ENCODE measurements at regions not wholly inside any gene's neighbourhood (a gene's known extent, or its start where the extent isn't known, plus 50 kb on each side); places are given as distances from the start of the nearest gene placed in this dataset.

DNA sequence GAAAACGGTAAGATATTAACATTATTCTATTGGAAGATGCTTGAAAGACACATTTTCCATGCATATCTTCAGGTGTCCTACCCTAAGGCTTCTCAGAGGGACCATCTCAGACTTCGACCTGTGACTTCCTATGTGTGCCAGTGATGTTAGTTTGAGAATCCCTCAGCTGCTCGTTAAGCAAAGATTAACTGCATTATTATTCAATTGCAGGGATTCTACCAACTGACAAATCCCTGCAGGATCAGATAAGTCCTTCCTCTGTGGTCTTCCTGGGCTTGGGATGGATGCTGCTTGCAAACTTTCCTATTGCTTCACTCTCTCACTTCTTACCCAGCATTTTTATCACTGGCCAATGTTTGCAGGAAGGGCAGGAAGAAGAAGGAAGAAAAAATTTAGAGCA, 83.0 kb upstream of the PPARGC1A start:
- no peaks in the 10 kb centered on the region for H3K4me1 ChIP-seq (ENCODE audit: insufficient read depth, low read length)
- H3F3A ChIP-seq (ENCODE audit: low read length, unreplicated experiment) = no peaks in the 10 kb centered on the region
- BruUV-seq (replicated peaks) = no TSS peak
- no peak overlapping the region for H3K27ac ChIP-seq (ENCODE audit: low read length)
- H3K27me3 ChIP-seq (ENCODE audit: low read length) = no peaks in the 10 kb centered on the region
- ChIA-PET CTCF (no interaction called here), POLR2A (ENCODE audit: unreplicated experiment) (no interaction called here)
- no peaks in the 10 kb centered on the region for H3K36me3 ChIP-seq (ENCODE audit: low read depth, low read length)
- intact Hi-C loops (cut with micrococcal nuclease) = no loop called here
- H3K9me3 ChIP-seq (ENCODE audit: low read length) = no peaks in the 10 kb centered on the region
- H3K4me2 ChIP-seq (ENCODE audit: low read length) = no peak overlapping the region
- no peaks in the 10 kb centered on the region for H3K9me2 ChIP-seq (replicated peaks; ENCODE audit: low read length)
- no peaks in the 10 kb centered on the region for H3K79me2 ChIP-seq (ENCODE audit: low read length)
- no peaks in the 10 kb centered on the region for H4K20me1 ChIP-seq (ENCODE audit: low read length)
- H3K9ac ChIP-seq (ENCODE audit: low read length) = no peak overlapping the region
- H2AFZ ChIP-seq (ENCODE audit: low read length) = no peak overlapping the region
- DNase-seq = no peak
- no peak for ATAC-seq
- no peak overlapping the region for H3K4me3 ChIP-seq (ENCODE audit: low read length)
- TF ChIP-seq, protein P1, sequence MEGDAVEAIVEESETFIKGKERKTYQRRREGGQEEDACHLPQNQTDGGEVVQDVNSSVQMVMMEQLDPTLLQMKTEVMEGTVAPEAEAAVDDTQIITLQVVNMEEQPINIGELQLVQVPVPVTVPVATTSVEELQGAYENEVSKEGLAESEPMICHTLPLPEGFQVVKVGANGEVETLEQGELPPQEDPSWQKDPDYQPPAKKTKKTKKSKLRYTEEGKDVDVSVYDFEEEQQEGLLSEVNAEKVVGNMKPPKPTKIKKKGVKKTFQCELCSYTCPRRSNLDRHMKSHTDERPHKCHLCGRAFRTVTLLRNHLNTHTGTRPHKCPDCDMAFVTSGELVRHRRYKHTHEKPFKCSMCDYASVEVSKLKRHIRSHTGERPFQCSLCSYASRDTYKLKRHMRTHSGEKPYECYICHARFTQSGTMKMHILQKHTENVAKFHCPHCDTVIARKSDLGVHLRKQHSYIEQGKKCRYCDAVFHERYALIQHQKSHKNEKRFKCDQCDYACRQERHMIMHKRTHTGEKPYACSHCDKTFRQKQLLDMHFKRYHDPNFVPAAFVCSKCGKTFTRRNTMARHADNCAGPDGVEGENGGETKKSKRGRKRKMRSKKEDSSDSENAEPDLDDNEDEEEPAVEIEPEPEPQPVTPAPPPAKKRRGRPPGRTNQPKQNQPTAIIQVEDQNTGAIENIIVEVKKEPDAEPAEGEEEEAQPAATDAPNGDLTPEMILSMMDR (conservative IDR thresholded peaks at IDR 0.05; ENCODE audit: low read depth, low read length) = no peak
- TF ChIP-seq EZH2 (IDR thresholded peaks at IDR 0.05; ENCODE audit: low read length, unreplicated experiment) (no peak), EZH2phosphoT487 (IDR thresholded peaks at IDR 0.05; ENCODE audit: borderline replicate concordance, low read length) (no peak)

DNA sequence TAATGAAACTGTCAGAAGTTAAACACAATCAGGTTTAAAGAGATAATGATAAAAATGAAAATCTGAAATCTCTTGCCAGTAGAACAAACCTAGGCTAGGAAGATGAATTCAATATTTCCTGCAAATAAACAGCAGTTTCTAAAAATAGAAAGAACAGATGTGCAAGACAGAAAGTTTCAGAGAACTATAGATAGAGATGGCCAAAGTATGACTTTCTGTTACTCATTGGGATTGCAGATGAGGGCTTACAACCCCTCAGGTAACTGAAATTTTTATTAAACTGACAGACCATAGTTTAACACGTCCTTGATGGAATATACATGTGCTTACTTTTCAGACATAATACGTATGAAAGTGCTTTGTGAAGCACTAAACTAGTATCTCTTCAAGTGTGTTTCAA, 82.3 kb upstream of the PPARGC1A start:
- ChIA-PET POLR2A (ENCODE audit: unreplicated experiment) (no interaction called here), CTCF (no interaction called here)
- H3K27me3 ChIP-seq (ENCODE audit: low read length) = no peaks in the 10 kb centered on the region
- H3K79me2 ChIP-seq (ENCODE audit: low read length) = no peaks in the 10 kb centered on the region
- no peak overlapping the region for H3K4me3 ChIP-seq (ENCODE audit: low read length)
- no peaks in the 10 kb centered on the region for H3K9me3 ChIP-seq (ENCODE audit: low read length)
- no peaks in the 10 kb centered on the region for H3K4me1 ChIP-seq (ENCODE audit: insufficient read depth, low read length)
- TF ChIP-seq, protein P1 (conservative IDR thresholded peaks at IDR 0.05; ENCODE audit: low read depth, low read length) = no peak
- TF ChIP-seq EZH2phosphoT487 (IDR thresholded peaks at IDR 0.05; ENCODE audit: borderline replicate concordance, low read length) (no peak), EZH2 (IDR thresholded peaks at IDR 0.05; ENCODE audit: low read length, unreplicated experiment) (no peak)
- no peaks in the 10 kb centered on the region for H4K20me1 ChIP-seq (ENCODE audit: low read length)
- H3K9ac ChIP-seq (ENCODE audit: low read length) = no peak overlapping the region
- H3K36me3 ChIP-seq (ENCODE audit: low read depth, low read length) = no peaks in the 10 kb centered on the region
- no TSS peak for BruUV-seq (replicated peaks)
- intact Hi-C loops (cut with micrococcal nuclease) = no loop called here
- H3K9me2 ChIP-seq (replicated peaks; ENCODE audit: low read length) = no peaks in the 10 kb centered on the region
- H3F3A ChIP-seq (ENCODE audit: low read length, unreplicated experiment) = no peaks in the 10 kb centered on the region
- H3K27ac ChIP-seq (ENCODE audit: low read length) = no peak overlapping the region
- DNase-seq = no peak
- H3K4me2 ChIP-seq (ENCODE audit: low read length) = no peak overlapping the region
- no peak for ATAC-seq
- H2AFZ ChIP-seq (ENCODE audit: low read length) = no peak overlapping the region

DNA sequence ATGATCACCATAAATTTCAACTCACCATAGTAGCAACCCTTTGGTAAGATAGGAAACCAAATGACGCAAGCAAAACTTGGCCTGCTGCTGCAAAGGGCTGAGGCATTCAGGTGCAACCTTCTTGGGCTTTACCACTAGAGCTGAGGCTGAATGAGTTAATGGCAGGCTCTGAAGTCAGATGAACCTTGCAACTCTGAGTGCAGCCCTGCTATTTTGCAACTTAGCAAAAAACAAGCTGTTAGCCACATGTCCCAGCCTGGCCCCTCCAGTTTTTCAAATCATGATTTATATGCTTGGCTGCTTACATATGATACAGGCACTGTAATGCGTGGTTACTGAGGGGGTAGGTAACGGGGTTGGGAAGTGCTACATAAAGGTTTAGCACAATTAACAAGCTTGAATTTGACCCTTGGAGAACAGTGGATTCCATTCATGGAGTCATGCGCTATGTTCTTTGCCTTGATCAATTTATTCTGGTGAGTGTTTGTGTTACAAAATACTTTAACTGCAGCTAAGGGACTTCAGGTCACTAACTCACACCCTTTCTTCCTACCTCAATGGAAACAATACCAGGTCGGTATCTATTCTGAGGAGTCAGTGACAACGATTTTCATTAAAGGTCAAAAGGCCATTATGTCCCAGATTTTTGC, 80.5 kb upstream of the PPARGC1A start:
- H3K79me2 ChIP-seq (ENCODE audit: low read length) = no peaks in the 10 kb centered on the region
- BruUV-seq (replicated peaks) = no TSS peak
- H3K36me3 ChIP-seq (ENCODE audit: low read depth, low read length) = no peaks in the 10 kb centered on the region
- no peaks in the 10 kb centered on the region for H3K27me3 ChIP-seq (ENCODE audit: low read length)
- no peaks in the 10 kb centered on the region for H3F3A ChIP-seq (ENCODE audit: low read length, unreplicated experiment)
- ATAC-seq (no peak), DNase-seq (no peak)
- no peaks in the 10 kb centered on the region for H3K9me3 ChIP-seq (ENCODE audit: low read length)
- H3K27ac ChIP-seq (ENCODE audit: low read length) = no peak overlapping the region
- H3K4me2 ChIP-seq (ENCODE audit: low read length) = no peak overlapping the region
- POLR2A ChIA-PET (ENCODE audit: unreplicated experiment) = interaction anchor here (0.7 kb wide), 1 partner anchor 1192 kb away, joined by 3 read pairs; no protein-coding TSS in a partner anchor
- H3K9me2 ChIP-seq (replicated peaks; ENCODE audit: low read length) = no peaks in the 10 kb centered on the region
- H4K20me1 ChIP-seq (ENCODE audit: low read length) = no peaks in the 10 kb centered on the region
- intact Hi-C loops (cut with micrococcal nuclease) = no loop called here
- H2AFZ ChIP-seq (ENCODE audit: low read length) = no peak overlapping the region
- H3K4me3 ChIP-seq (ENCODE audit: low read length) = no peak overlapping the region
- TF ChIP-seq, protein P1 (conservative IDR thresholded peaks at IDR 0.05; ENCODE audit: low read depth, low read length) = no peak
- TF ChIP-seq EZH2 (IDR thresholded peaks at IDR 0.05; ENCODE audit: low read length, unreplicated experiment) = no peak
- TF ChIP-seq EZH2phosphoT487 (IDR thresholded peaks at IDR 0.05; ENCODE audit: borderline replicate concordance, low read length) = no peak
- CTCF ChIA-PET = no interaction called here
- no peaks in the 10 kb centered on the region for H3K4me1 ChIP-seq (ENCODE audit: insufficient read depth, low read length)
- H3K9ac ChIP-seq (ENCODE audit: low read length) = no peak overlapping the region
